WTC11 (cell line): ENCODE measurements at regions not wholly inside any gene's neighbourhood (a gene's known extent, or its start where the extent isn't known, plus 50 kb on each side); places are given as distances from the start of the nearest gene placed in this dataset.

Experiments
- CTCF ChIP-seq: fragments of 200-600 bp; IDR thresholded peaks from 2 replicates; pipeline ENCODE4 v1.8.0; 2022; ENCODE audit warnings: antibody characterized with exemption
- E2F5 ChIP-seq: sonication (generic); formaldehyde crosslinking; IDR thresholded peaks from 2 replicates; pipeline ENCODE4 v1.8.1; 2022; ENCODE audit warnings: mild to moderate bottlenecking, moderate library complexity, missing genetic modification reagents
- FOXJ3 ChIP-seq: sonication (generic); formaldehyde crosslinking; IDR thresholded peaks from 2 replicates; pipeline ENCODE4 v1.9.0; 2021; ENCODE audit warnings: missing genetic modification reagents, mild to moderate bottlenecking, borderline replicate concordance
- FOXK1 ChIP-seq: sonication (generic); formaldehyde crosslinking; IDR thresholded peaks from 2 replicates; pipeline ENCODE4 v1.8.0; 2022; ENCODE audit warnings: mild to moderate bottlenecking, moderate library complexity, missing genetic modification reagents
- MAX ChIP-seq: sonication (generic); formaldehyde crosslinking; IDR thresholded peaks from 2 replicates; pipeline ENCODE4 v1.8.0; 2022; ENCODE audit warnings: mild to moderate bottlenecking, missing genetic modification reagents
- MXD4 ChIP-seq: fragments of 250-450 bp; sonication (Bioruptor Pico); IDR thresholded peaks from 2 replicates; pipeline ENCODE4 v1.8.0; 2021; ENCODE audit warnings: mild to moderate bottlenecking, moderate library complexity, borderline replicate concordance
- SP1 ChIP-seq: sonication (generic); formaldehyde crosslinking; conservative IDR thresholded peaks from 2 replicates; pipeline ENCODE4 v1.8.1; 2022; ENCODE audit warnings: missing genetic modification reagents
- USF2 ChIP-seq: sonication (generic); formaldehyde crosslinking; IDR thresholded peaks from 2 replicates; pipeline ENCODE4 v1.8.1; 2023; ENCODE audit warnings: mild to moderate bottlenecking, missing genetic modification reagents, moderate library complexity
- ZNF121 ChIP-seq: sonication (generic); formaldehyde crosslinking; IDR thresholded peaks from 2 replicates; pipeline ENCODE4 v1.8.0; 2023; ENCODE audit warnings: missing genetic modification reagents
- TF ChIP-seq, protein P1 (sequence below): sonication (generic); formaldehyde crosslinking; IDR thresholded peaks from 2 replicates; pipeline ENCODE4 v1.8.1; 2023; ENCODE audit warnings: mild to moderate bottlenecking, missing genetic modification reagents

DNA sequence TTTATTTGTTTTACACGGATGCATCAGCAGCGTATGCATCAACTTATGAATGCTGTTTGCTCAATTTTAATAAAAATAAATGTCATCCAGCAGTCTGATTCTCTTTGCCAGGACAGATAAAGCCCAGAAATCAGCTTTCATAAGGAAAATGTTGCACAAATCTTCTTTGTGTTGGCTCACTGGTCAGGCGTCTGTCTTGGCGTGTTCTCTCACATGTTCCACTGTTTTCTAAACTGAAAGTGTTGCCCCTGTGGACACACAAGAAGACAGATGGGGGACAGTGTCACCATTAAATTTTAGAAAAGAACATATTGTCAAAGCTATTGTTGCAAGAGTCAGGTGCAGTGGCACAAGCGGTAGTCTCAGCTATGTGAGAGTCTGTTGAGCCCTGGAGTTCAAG, 316.2 kb downstream of the CENPC start:
- TF ChIP-seq USF2 (CRISPR knock-in tag) = no peak
- no peak for TF ChIP-seq MAX (CRISPR knock-in tag)
- no peak for TF ChIP-seq FOXK1
- no peak for TF ChIP-seq CTCF
- TF ChIP-seq FOXJ3 (CRISPR knock-in tag) = no peak
- TF ChIP-seq, protein P1, sequence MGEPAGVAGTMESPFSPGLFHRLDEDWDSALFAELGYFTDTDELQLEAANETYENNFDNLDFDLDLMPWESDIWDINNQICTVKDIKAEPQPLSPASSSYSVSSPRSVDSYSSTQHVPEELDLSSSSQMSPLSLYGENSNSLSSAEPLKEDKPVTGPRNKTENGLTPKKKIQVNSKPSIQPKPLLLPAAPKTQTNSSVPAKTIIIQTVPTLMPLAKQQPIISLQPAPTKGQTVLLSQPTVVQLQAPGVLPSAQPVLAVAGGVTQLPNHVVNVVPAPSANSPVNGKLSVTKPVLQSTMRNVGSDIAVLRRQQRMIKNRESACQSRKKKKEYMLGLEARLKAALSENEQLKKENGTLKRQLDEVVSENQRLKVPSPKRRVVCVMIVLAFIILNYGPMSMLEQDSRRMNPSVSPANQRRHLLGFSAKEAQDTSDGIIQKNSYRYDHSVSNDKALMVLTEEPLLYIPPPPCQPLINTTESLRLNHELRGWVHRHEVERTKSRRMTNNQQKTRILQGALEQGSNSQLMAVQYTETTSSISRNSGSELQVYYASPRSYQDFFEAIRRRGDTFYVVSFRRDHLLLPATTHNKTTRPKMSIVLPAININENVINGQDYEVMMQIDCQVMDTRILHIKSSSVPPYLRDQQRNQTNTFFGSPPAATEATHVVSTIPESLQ (CRISPR knock-in tag) = no peak
- TF ChIP-seq ZNF121 (CRISPR knock-in tag) = no peak
- TF ChIP-seq SP1 (CRISPR knock-in tag) = no peak
- no peak for TF ChIP-seq MXD4 (CRISPR knock-in tag)
- TF ChIP-seq E2F5 (CRISPR knock-in tag) = no peak
